GM19372 (cell line): ENCODE measurements at regions not wholly inside any gene's neighbourhood (a gene's known extent, or its start where the extent isn't known, plus 50 kb on each side); places are given as distances from the start of the nearest gene placed in this dataset.

Experiments
- ATAC-seq: cut with Tn5 transposase; IDR thresholded peaks from one replicate; pipeline ENCODE4 v1.9.1; 2021; ENCODE audit warnings: mild to moderate bottlenecking, low read depth, moderate library complexity; ENCODE audit not compliant: unreplicated experiment

GRCh38 chr18:51998066-51998465 is 341.9 kb upstream of the DCC start:
- no peak for ATAC-seq

GRCh38 chr18:51998711-51999110 is 341.3 kb upstream of the DCC start:
- no peak for ATAC-seq

DNA sequence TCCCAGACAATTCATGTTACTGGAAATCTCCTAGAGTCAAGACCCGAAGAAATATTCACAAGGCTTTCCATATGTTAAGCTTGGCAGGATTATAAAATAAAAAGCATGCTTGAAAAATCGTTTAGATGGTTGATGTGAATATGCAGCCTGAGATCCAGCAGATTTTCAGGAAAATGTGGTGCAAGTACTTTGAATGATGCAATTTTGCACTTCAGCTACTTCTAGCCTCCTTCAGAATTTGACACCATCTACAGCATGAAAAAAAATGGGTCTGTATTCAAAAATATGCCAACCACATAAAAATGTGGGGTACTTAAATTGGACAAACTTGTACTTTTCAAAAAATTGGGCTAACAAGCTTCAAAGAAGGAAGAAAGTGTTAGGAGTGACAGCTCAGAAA is 340.6 kb upstream of the DCC start:
- no peak for ATAC-seq

- ATAC-seq, result no peak
These were observed 339.6 kb upstream of the DCC start for GRCh38 chr18:52000435-52000834.

DNA sequence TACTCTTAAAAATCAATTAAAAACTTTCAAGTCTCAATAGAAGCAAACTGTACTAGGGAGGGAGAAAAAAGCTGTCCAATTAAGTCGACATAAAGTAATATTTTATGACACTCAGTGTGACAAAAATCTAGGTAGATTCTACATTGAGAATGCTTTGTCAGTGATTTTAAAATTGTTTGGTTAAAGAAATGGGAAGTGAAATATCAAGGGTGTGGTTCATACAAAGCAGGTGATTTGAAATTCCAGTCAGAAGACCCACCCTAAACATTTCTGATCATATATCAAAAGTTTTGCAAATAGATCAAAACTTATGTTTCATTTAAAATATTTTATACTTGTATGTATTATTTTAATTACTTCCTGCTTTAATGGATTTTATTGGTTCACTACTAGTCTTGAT is 338.9 kb upstream of the DCC start:
- ATAC-seq, result no peak

- ATAC-seq, result no peak
These were observed 337.4 kb upstream of the DCC start for GRCh38 chr18:52002600-52002999.

- no peak for ATAC-seq
These were observed 332.9 kb upstream of the DCC start for GRCh38 chr18:52007105-52007504.

- no peak for ATAC-seq
These were observed 331.7 kb upstream of the DCC start for GRCh38 chr18:52008330-52008729.

- ATAC-seq, result no peak
These were observed 331.3 kb upstream of the DCC start for GRCh38 chr18:52008736-52009135.

- no peak for ATAC-seq
These were observed 330.0 kb upstream of the DCC start for GRCh38 chr18:52009958-52010357.

DNA sequence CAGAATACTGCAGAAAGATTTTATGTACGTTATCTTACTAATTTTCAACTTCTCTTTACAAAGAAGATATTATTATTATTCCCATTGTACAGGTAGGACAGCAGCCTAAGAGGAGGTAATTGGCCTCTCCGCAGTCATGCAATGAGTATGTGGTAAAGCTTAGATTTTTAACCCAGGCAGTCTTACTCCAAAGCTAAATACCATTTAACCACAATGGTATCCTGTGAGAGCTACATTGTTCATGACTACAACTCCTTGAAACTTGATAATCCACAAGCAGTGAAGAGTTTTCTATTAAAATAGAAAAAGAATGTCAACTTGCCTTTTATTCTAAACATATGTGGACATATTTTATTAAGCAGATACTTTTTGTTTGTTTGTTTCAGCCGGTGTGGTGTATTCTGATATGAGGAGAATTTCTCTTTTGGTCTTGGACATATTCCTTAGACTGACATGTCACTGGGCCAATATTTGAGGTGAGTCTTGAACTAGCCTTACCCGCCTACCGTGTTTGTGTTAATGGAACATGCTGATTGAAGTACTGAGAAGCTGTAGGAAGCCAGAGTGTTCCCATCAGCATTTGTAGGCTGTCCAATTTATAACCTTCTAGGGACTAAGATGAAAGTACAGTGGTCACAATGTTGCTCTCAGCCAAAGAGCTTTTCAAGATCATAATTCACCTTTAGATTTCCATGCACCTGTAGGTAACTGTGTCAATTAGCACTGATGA is 293.9 kb upstream of the DCC start:
- ATAC-seq, result no peak

DNA sequence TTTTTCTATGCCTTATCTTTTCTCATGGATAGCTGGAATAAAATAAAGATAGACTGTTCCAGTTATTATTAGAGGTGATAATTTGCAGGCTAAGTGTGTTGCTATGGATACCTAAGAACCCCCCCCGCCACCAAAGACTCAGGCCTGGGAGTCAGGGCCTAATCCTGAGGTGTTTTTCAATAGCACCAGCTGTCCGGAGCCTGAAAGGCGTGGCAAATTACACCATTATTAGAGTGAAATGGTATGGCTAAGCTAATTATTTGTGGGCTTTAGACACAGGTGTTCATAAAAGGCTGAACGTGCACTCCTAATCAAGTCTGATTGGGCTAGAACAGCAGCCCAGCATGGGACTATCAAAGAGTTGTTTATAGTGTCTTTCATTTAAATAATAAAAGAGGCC is 293.2 kb upstream of the DCC start:
- no peak for ATAC-seq

GRCh38 chr18:52054324-52054723 is 285.7 kb upstream of the DCC start:
- no peak for ATAC-seq

DNA sequence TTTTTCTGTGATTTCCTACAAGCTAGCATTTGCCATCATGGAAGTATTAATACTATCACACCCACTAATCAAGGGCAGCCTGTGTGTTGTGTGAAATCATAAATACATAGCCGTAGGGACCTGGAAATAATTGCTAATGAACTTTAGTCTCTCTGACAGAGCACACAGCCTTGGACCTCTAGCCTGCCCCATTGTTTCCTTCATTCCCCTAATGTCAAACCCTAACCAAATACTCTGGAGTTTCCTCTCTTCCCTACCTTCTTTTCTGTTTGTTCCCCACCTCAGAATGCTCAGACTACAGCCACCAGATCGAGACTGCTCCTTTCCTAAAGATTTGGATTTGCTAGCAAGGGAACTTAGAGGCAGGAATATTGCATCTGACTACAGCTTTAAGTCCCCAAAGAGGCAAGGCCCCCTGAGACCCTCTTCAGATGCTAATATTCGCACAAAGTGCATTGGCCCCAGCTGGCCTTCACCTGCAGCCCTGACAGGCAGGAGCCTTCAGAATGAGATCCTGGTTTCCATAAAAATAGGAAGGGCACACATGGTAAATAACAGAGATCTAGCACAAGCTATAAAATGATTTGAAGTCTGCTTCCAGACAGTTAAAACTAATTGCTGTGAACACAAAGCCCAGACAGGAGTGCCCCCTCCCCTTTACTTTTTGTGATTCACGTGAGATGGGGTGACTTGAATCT is 279.2 kb upstream of the DCC start:
- ATAC-seq, result no peak

DNA sequence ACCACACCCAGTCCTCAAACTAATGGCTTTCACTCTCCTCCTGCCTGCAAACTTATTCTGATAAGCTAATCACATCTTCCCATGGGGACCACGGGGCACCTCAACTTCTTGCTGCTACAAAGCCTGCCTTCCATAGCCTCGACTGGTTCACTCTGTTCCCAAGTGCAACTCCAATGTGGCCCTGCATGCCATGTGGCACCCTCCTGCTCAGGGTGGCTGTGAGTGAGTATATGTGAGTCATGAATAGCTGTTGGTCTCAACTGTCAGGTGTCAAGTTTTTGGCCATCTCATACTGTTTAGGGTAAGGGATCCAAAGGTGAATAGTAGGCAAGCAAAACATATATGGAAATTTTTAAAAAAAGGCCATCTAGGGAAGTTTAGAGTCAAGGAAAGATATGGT is 276.1 kb upstream of the DCC start:
- no peak for ATAC-seq

GRCh38 chr18:52069201-52069600 is 270.8 kb upstream of the DCC start:
- no peak for ATAC-seq

DNA sequence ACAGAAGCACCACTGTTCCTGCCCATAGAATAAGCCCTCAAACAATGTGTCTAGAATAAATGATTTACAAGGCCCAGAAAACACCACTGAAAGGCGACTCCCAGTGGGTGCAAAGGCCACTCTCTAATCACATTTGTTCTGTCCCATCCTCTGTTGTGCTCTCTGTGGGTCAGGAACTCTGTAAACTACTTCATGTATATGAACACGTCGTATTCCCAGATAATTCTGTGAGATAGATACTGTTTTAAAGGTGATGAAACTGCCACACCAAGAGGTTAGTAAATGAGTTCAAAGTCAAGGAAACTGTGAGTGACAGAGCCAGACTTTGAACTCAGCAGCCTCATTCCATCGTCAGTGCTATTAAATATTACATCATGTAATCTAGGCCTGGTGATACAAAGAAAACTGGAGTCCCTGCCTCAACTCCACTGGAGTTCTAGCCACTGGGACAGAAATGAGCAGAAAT is 269.7 kb upstream of the DCC start:
- no peak for ATAC-seq

DNA sequence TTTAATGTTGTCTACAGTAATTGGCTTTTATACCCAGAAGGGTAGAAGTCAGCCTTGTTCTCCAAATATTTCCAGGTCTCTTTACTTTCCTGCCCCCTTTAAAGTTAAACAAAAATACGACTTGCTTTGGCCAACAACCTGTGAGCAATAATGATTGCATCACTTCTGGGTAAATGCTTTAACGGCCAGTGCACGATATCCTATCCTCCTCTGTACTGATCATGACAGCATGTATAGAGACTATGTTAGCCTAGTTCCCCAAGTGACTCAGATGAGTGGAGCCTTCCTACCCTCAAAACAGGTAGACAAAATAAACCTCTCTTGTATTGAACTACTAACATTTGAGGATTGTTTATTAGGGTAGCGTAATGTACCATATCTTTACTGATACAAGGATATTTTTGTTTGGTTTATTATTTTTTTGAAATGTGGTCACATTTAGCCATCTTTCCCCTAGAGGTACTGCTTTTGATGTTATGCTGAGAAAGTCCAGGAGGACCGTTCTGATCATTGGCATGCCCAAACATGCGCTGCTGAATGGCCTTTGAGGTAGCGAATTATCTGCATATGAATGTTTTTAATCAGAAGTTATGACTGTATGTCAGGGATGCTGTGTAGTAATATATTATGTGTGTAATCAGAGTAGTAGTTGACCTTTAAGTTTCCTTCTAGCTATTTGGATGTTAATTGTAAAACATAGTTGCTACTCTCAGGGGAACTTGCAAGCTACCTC is 262.6 kb upstream of the DCC start:
- no peak for ATAC-seq

DNA sequence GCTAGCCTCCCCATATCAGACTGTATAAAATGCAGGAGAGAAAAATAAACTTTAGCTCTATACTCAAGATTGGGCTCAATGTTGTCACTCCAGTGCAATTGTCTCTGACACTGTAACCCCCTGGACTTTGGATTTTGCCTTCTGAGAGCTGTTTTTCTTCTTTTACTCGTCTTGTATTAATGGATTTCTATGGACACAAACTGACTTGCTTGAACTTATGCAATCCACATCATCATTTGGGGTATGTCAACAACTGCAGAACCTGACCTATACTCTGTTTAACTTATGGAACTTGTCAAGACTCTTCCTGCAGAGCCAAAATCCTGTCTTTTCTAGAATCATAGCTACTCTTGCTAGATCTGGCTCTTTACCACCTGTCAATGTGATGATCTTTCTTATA is 257.8 kb upstream of the DCC start:
- no peak for ATAC-seq

GRCh38 chr18:52087140-52087539 is 252.9 kb upstream of the DCC start:
- no peak for ATAC-seq

GRCh38 chr18:52090005-52090404 is 250.0 kb upstream of the DCC start:
- no peak for ATAC-seq

- no peak for ATAC-seq
These were observed 246.8 kb upstream of the DCC start for GRCh38 chr18:52093171-52093570.
